HCT116 (cell line): ENCODE measurements at regions not wholly inside any gene's neighbourhood (a gene's known extent, or its start where the extent isn't known, plus 50 kb on each side); places are given as distances from the start of the nearest gene placed in this dataset.

Experiments used
- ATAC-seq: fragments of 200-7000 bp; cut with Tn5 transposase; 2 replicates; pipeline ENCODE4 v1.9.1; 2020; ENCODE audit warnings: mild to moderate bottlenecking, moderate library complexity
- BruUV-seq: library from RNA; stranded (reverse); fragments of 400-500 nt; replicated peaks from 2 replicates; lab custom pipeline; 2021; lab: Mats Ljungman, UMichigan
- CTCF ChIA-PET: fragments of 300-600 bp; sonication (Branson Sonifier 250); formaldehyde crosslinking; loops from one replicate; lab custom pipeline; 2021; ENCODE audit warnings: antibody characterized with exemption; lab: Charles Lee
- POLR2A ChIA-PET: fragments of 300-600, 350-600 bp; sonication (Branson Sonifier 250); formaldehyde crosslinking; loops from one replicate; lab custom pipeline; 2021; ENCODE audit warnings: antibody characterized with exemption; lab: Charles Lee
- RAD21 ChIA-PET, 2 experiments: fragments of 300-600 bp; sonication (Branson Sonifier 250); formaldehyde crosslinking; loops; one replicate each; lab custom pipeline; 2023; ENCODE audit warnings: low total read pairs in 2 of 2; ENCODE audit not compliant: uncharacterized antibody in 2 of 2, unreplicated experiment in 2 of 2, low non-redundant PET in 1 of 2; lab: Charles Lee
- DNase-seq: peaks from one replicate; pipeline ENCODE4 v3.0.0-alpha.2; 2010; ENCODE audit warnings: low read depth, low spot score
- H2AFZ ChIP-seq: fragments of 200-600 bp; shearing (Covaris generic), sonication (generic); 2 replicates; pipeline ENCODE4 v1.6.1; 2017; ENCODE audit warnings: low read depth, mixed run types, mixed read lengths, antibody characterized with exemption, low read length; ENCODE audit not compliant: poor library complexity, severe bottlenecking
- H3K27ac ChIP-seq: 2 replicates; pipeline ENCODE4 v1.5.1; 2012; ENCODE audit warnings: low read depth, low read length
- H3K27me3 ChIP-seq: fragments of 200-600 bp; sonication (generic); 2 replicates; pipeline ENCODE4 v1.6.1; 2016; ENCODE audit warnings: mixed run types, low read length, mixed read lengths; ENCODE audit not compliant: insufficient read depth
- H3K36me3 ChIP-seq, 2 experiments: fragments of 200-500 bp in 1 of 2; fragments of 200-600 bp in 1 of 2; sonication (Bioruptor generic) in 1 of 2; sonication (generic) in 1 of 2; 2 replicates each; pipeline versions ENCODE4 v1.5.1 to v1.6.1; 2014 to 2016; ENCODE audit warnings: low read length in 2 of 2, inconsistent platforms in 1 of 2, mixed read lengths in 1 of 2, mixed run types in 1 of 2; ENCODE audit not compliant: insufficient read depth in 2 of 2, control insufficient read depth in 1 of 2
- H3K4me1 ChIP-seq, 2 experiments: fragments of 200-600 bp in 1 of 2; sonication (generic) in 1 of 2; 2 replicates each; pipeline versions ENCODE4 v1.5.1 to v1.6.1; 2012 to 2017; ENCODE audit warnings: low read length in 2 of 2, inconsistent platforms in 1 of 2, mild to moderate bottlenecking in 1 of 2, mixed read lengths in 1 of 2, mixed run types in 1 of 2, moderate library complexity in 1 of 2; ENCODE audit not compliant: insufficient read depth in 2 of 2, control insufficient read depth in 1 of 2
- H3K4me2 ChIP-seq: fragments of 200-600 bp; sonication (generic); 2 replicates; pipeline ENCODE4 v1.6.1; 2017; ENCODE audit warnings: mixed run types, low read length, mixed read lengths
- H3K4me3 ChIP-seq, 2 experiments: fragments of 200-600 bp in 1 of 2; sonication (generic) in 1 of 2; replicated peaks in 1 of 2; 2 replicates each; pipeline ENCODE4 v1.5.1; 2011 to 2016; ENCODE audit warnings: low read length in 2 of 2, control low read depth in 1 of 2, low read depth in 1 of 2, mild to moderate bottlenecking in 1 of 2, mixed read lengths in 1 of 2, mixed run types in 1 of 2
- H3K79me2 ChIP-seq: fragments of 200-600 bp; sonication (generic); 2 replicates; pipeline ENCODE4 v1.6.1; 2017; ENCODE audit warnings: mild to moderate bottlenecking, mixed run types, low read length, moderate library complexity, mixed read lengths; ENCODE audit not compliant: insufficient read depth
- H3K9ac ChIP-seq: fragments of 200-600 bp; sonication (generic); 2 replicates; pipeline ENCODE4 v1.6.1; 2016; ENCODE audit warnings: low read length, mixed read lengths
- H3K9me2 ChIP-seq: fragments of 200-600 bp; sonication (generic), shearing (Covaris generic); 2 replicates; pipeline ENCODE4 v1.6.1; 2017; ENCODE audit warnings: mixed run types, mild to moderate bottlenecking, moderate library complexity; ENCODE audit not compliant: insufficient read depth
- H3K9me3 ChIP-seq, 2 experiments: fragments of 200-500 bp in 1 of 2; fragments of 200-600 bp in 1 of 2; sonication (Bioruptor generic) in 1 of 2; sonication (generic) in 1 of 2; 2 replicates each; pipeline ENCODE4 v1.6.1; 2014 to 2017; ENCODE audit warnings: low read length in 2 of 2, mixed read lengths in 2 of 2, inconsistent platforms in 1 of 2, low read depth in 1 of 2, mild to moderate bottlenecking in 1 of 2, mixed run types in 1 of 2, moderate library complexity in 1 of 2; ENCODE audit not compliant: control insufficient read depth in 1 of 2, insufficient read depth in 1 of 2
- H4K20me1 ChIP-seq: fragments of 200-600 bp; sonication (generic), shearing (Covaris generic); 2 replicates; pipeline ENCODE4 v1.6.1; 2017; ENCODE audit warnings: mixed run types, mild to moderate bottlenecking, moderate library complexity; ENCODE audit not compliant: insufficient read depth
- CEBPB ChIP-seq: IDR thresholded peaks from 2 replicates; pipeline ENCODE4 v1.6.1; 2012; ENCODE audit warnings: low read depth
- EGR1 ChIP-seq: IDR thresholded peaks from 2 replicates; pipeline ENCODE4 v1.6.1; 2012; ENCODE audit warnings: low read depth
- ELF1 ChIP-seq: IDR thresholded peaks from 2 replicates; pipeline ENCODE4 v1.6.1; 2012; ENCODE audit warnings: low read depth, borderline replicate concordance
- EZH2 ChIP-seq: fragments of 200-600 bp; sonication (generic); IDR thresholded peaks from 2 replicates; pipeline ENCODE4 v1.6.1; 2017; ENCODE audit warnings: antibody characterized with exemption, mixed run types
- EZH2phosphoT487 ChIP-seq: fragments of 200-600 bp; IDR thresholded peaks from 2 replicates; pipeline ENCODE4 v1.6.1; 2018; ENCODE audit warnings: antibody characterized with exemption, borderline replicate concordance
- JUND ChIP-seq: IDR thresholded peaks from 2 replicates; pipeline ENCODE4 v1.6.1; 2012
- POLR2A ChIP-seq: IDR thresholded peaks from 2 replicates; pipeline ENCODE4 v1.7.0; 2011; ENCODE audit warnings: borderline replicate concordance; ENCODE audit not compliant: insufficient read depth, insufficient read length; ENCODE audit errors: extremely low read depth
- POLR2AphosphoS5 ChIP-seq: IDR thresholded peaks from 2 replicates; pipeline ENCODE4 v1.6.1; 2011; ENCODE audit warnings: mild to moderate bottlenecking, low read depth, low read length, moderate library complexity
- RAD21 ChIP-seq: IDR thresholded peaks from 2 replicates; pipeline ENCODE4 v1.6.1; 2012; ENCODE audit warnings: low read depth, mild to moderate bottlenecking
- SIN3A ChIP-seq: IDR thresholded peaks from 2 replicates; pipeline ENCODE4 v1.6.1; 2012; ENCODE audit warnings: low read depth
- SP1 ChIP-seq: IDR thresholded peaks from 2 replicates; pipeline ENCODE4 v1.6.1; 2012; ENCODE audit warnings: low read depth
- SRF ChIP-seq: IDR thresholded peaks from 2 replicates; pipeline ENCODE4 v1.6.1; 2012; ENCODE audit warnings: low read depth
- YY1 ChIP-seq: IDR thresholded peaks from 2 replicates; pipeline ENCODE4 v1.6.1; 2011; ENCODE audit warnings: low read length, low read depth, moderate library complexity, mild to moderate bottlenecking; ENCODE audit not compliant: insufficient replicate concordance; ENCODE audit errors: extremely low read depth
- ZNF274 ChIP-seq: fragments of 200-500 bp; sonication (Bioruptor generic); IDR thresholded peaks from 2 replicates; pipeline ENCODE4 v1.6.1; 2014; ENCODE audit warnings: mild to moderate bottlenecking, low read depth, low read length, inconsistent platforms
- intact Hi-C: fragments of 100-400 bp; cut with micrococcal nuclease; formaldehyde crosslinking; loops from 2 replicates; pipeline ENCODE4 v1.10.0; 2022
- TF ChIP-seq, protein P1 (sequence below): IDR thresholded peaks from 2 replicates; pipeline ENCODE4 v1.6.1; 2012; ENCODE audit warnings: low read depth
- TF ChIP-seq, protein P2 (sequence below): IDR thresholded peaks from 2 replicates; pipeline ENCODE4 v1.6.1; 2012
- TF ChIP-seq, protein P3 (sequence below), 3 experiments: fragments of 200-600 bp in 1 of 3; sonication (generic) in 1 of 3; IDR thresholded peaks in 2 of 3; conservative IDR thresholded peaks in 1 of 3; 2 replicates each; pipeline ENCODE4 v1.5.1; 2012 to 2017; ENCODE audit warnings: low read depth in 2 of 3, low read length in 2 of 3, antibody characterized with exemption in 1 of 3, borderline replicate concordance in 1 of 3, control low read depth in 1 of 3, mild to moderate bottlenecking in 1 of 3, mixed read lengths in 1 of 3, mixed run types in 1 of 3, moderate library complexity in 1 of 3; ENCODE audit not compliant: insufficient read depth in 1 of 3
- TF ChIP-seq, protein P4 (sequence below): IDR thresholded peaks from 2 replicates; pipeline ENCODE4 v1.6.1; 2011; ENCODE audit warnings: mild to moderate bottlenecking, low read length, moderate library complexity; ENCODE audit not compliant: insufficient replicate concordance; ENCODE audit errors: extremely low read depth

DNA sequence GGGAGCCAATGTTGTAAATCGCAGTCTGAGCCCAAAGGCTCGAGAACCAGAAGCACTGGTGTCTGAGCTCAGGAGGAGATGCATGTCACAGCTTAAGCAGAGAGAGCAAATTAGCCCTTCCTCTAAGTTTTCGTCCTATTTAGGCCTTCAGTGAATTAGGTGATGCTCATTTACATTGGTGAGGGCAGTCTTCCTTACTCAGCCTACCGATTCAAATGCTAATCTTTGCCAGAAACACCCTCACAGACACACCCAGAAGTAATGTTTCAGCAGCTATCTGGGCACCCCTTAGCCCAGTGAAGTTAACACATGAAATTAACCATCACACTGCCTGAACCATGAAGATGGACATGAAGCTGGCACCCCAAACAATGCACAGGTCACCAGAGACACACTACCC is 385.1 kb downstream of the STK39 start:
- no peaks in the 10 kb centered on the region for H4K20me1 ChIP-seq
- no peak overlapping the region for H3K9ac ChIP-seq
- H2AFZ ChIP-seq = no peak overlapping the region
- CTCF ChIA-PET = no interaction called here
- no peaks in the 10 kb centered on the region for H3K36me3 ChIP-seq
- ATAC-seq = no peak
- peaks cover 23% of the 10 kb centered on the region; the same call in 1 of the 2 replicates for H3K27me3 ChIP-seq
- TF ChIP-seq, protein P1, sequence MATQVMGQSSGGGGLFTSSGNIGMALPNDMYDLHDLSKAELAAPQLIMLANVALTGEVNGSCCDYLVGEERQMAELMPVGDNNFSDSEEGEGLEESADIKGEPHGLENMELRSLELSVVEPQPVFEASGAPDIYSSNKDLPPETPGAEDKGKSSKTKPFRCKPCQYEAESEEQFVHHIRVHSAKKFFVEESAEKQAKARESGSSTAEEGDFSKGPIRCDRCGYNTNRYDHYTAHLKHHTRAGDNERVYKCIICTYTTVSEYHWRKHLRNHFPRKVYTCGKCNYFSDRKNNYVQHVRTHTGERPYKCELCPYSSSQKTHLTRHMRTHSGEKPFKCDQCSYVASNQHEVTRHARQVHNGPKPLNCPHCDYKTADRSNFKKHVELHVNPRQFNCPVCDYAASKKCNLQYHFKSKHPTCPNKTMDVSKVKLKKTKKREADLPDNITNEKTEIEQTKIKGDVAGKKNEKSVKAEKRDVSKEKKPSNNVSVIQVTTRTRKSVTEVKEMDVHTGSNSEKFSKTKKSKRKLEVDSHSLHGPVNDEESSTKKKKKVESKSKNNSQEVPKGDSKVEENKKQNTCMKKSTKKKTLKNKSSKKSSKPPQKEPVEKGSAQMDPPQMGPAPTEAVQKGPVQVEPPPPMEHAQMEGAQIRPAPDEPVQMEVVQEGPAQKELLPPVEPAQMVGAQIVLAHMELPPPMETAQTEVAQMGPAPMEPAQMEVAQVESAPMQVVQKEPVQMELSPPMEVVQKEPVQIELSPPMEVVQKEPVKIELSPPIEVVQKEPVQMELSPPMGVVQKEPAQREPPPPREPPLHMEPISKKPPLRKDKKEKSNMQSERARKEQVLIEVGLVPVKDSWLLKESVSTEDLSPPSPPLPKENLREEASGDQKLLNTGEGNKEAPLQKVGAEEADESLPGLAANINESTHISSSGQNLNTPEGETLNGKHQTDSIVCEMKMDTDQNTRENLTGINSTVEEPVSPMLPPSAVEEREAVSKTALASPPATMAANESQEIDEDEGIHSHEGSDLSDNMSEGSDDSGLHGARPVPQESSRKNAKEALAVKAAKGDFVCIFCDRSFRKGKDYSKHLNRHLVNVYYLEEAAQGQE = no peak
- TF ChIP-seq RAD21 (no peak), SRF (no peak), EZH2phosphoT487 (no peak), SP1 (no peak), YY1 (no peak), EGR1 (no peak), EZH2 (no peak), ELF1 (no peak), POLR2AphosphoS5 (no peak), ZNF274 (no peak), SIN3A (no peak), JUND (no peak), POLR2A (no peak), CEBPB (no peak)
- TF ChIP-seq, protein P2, sequence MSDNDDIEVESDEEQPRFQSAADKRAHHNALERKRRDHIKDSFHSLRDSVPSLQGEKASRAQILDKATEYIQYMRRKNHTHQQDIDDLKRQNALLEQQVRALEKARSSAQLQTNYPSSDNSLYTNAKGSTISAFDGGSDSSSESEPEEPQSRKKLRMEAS = no peak
- TF ChIP-seq, protein P3, sequence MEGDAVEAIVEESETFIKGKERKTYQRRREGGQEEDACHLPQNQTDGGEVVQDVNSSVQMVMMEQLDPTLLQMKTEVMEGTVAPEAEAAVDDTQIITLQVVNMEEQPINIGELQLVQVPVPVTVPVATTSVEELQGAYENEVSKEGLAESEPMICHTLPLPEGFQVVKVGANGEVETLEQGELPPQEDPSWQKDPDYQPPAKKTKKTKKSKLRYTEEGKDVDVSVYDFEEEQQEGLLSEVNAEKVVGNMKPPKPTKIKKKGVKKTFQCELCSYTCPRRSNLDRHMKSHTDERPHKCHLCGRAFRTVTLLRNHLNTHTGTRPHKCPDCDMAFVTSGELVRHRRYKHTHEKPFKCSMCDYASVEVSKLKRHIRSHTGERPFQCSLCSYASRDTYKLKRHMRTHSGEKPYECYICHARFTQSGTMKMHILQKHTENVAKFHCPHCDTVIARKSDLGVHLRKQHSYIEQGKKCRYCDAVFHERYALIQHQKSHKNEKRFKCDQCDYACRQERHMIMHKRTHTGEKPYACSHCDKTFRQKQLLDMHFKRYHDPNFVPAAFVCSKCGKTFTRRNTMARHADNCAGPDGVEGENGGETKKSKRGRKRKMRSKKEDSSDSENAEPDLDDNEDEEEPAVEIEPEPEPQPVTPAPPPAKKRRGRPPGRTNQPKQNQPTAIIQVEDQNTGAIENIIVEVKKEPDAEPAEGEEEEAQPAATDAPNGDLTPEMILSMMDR (IDR thresholded peaks at IDR 0.05 in 2 of 3, conservative IDR thresholded peaks at IDR 0.05 in 1 of 3; ENCODE audit: borderline replicate concordance in 1 of 3, insufficient read depth in 1 of 3, low read depth in 2 of 3, low read length in 2 of 3) = no peak
- TF ChIP-seq, protein P4, sequence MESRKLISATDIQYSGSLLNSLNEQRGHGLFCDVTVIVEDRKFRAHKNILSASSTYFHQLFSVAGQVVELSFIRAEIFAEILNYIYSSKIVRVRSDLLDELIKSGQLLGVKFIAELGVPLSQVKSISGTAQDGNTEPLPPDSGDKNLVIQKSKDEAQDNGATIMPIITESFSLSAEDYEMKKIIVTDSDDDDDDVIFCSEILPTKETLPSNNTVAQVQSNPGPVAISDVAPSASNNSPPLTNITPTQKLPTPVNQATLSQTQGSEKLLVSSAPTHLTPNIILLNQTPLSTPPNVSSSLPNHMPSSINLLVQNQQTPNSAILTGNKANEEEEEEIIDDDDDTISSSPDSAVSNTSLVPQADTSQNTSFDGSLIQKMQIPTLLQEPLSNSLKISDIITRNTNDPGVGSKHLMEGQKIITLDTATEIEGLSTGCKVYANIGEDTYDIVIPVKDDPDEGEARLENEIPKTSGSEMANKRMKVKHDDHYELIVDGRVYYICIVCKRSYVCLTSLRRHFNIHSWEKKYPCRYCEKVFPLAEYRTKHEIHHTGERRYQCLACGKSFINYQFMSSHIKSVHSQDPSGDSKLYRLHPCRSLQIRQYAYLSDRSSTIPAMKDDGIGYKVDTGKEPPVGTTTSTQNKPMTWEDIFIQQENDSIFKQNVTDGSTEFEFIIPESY = no peak
- TF ChIP-seq, all 23 proteins: peak for 0
- intact Hi-C loops = loop anchor here (10.0 kb wide), 1 partner anchor 253 kb away; no protein-coding TSS in a partner anchor
- ChIA-PET POLR2A (no interaction called here), RAD21 (no interaction called here)
- no peaks in the 10 kb centered on the region for H3K79me2 ChIP-seq
- H3K9me3 ChIP-seq = no peaks in the 10 kb centered on the region
- H3K4me2 ChIP-seq = no peak overlapping the region
- BruUV-seq = no TSS peak
- H3K4me1 ChIP-seq = no peaks in the 10 kb centered on the region
- no peaks in the 10 kb centered on the region for H3K9me2 ChIP-seq
- no peak overlapping the region for H3K4me3 ChIP-seq
- DNase-seq = no peak
- no peak overlapping the region for H3K27ac ChIP-seq
